HCT116 (cell line): ENCODE measurements at regions not wholly inside any gene's neighbourhood (a gene's known extent, or its start where the extent isn't known, plus 50 kb on each side); places are given as distances from the start of the nearest gene placed in this dataset.

Source experiments
- ATAC-seq: fragments of 200-7000 bp; cut with Tn5 transposase; 2 replicates; pipeline ENCODE4 v1.9.1; 2020; ENCODE audit warnings: mild to moderate bottlenecking, moderate library complexity
- BruUV-seq: library from RNA; stranded (reverse); fragments of 400-500 nt; replicated peaks from 2 replicates; lab custom pipeline; 2021; lab: Mats Ljungman, UMichigan
- CTCF ChIA-PET: fragments of 300-600 bp; sonication (Branson Sonifier 250); formaldehyde crosslinking; loops from one replicate; lab custom pipeline; 2021; ENCODE audit warnings: antibody characterized with exemption; lab: Charles Lee
- POLR2A ChIA-PET: fragments of 300-600, 350-600 bp; sonication (Branson Sonifier 250); formaldehyde crosslinking; loops from one replicate; lab custom pipeline; 2021; ENCODE audit warnings: antibody characterized with exemption; lab: Charles Lee
- RAD21 ChIA-PET, 2 experiments: fragments of 300-600 bp; sonication (Branson Sonifier 250); formaldehyde crosslinking; loops; one replicate each; lab custom pipeline; 2023; ENCODE audit warnings: low total read pairs in 2 of 2; ENCODE audit not compliant: uncharacterized antibody in 2 of 2, unreplicated experiment in 2 of 2, low non-redundant PET in 1 of 2; lab: Charles Lee
- DNase-seq: peaks from one replicate; pipeline ENCODE4 v3.0.0-alpha.2; 2010; ENCODE audit warnings: low read depth, low spot score
- H2AFZ ChIP-seq: fragments of 200-600 bp; shearing (Covaris generic), sonication (generic); 2 replicates; pipeline ENCODE4 v1.6.1; 2017; ENCODE audit warnings: low read depth, mixed run types, mixed read lengths, antibody characterized with exemption, low read length; ENCODE audit not compliant: poor library complexity, severe bottlenecking
- H3K27ac ChIP-seq: 2 replicates; pipeline ENCODE4 v1.5.1; 2012; ENCODE audit warnings: low read depth, low read length
- H3K27me3 ChIP-seq: fragments of 200-600 bp; sonication (generic); 2 replicates; pipeline ENCODE4 v1.6.1; 2016; ENCODE audit warnings: mixed run types, low read length, mixed read lengths; ENCODE audit not compliant: insufficient read depth
- H3K36me3 ChIP-seq, 2 experiments: fragments of 200-500 bp in 1 of 2; fragments of 200-600 bp in 1 of 2; sonication (Bioruptor generic) in 1 of 2; sonication (generic) in 1 of 2; 2 replicates each; pipeline versions ENCODE4 v1.5.1 to v1.6.1; 2014 to 2016; ENCODE audit warnings: low read length in 2 of 2, inconsistent platforms in 1 of 2, mixed read lengths in 1 of 2, mixed run types in 1 of 2; ENCODE audit not compliant: insufficient read depth in 2 of 2, control insufficient read depth in 1 of 2
- H3K4me1 ChIP-seq, 2 experiments: fragments of 200-600 bp in 1 of 2; sonication (generic) in 1 of 2; 2 replicates each; pipeline versions ENCODE4 v1.5.1 to v1.6.1; 2012 to 2017; ENCODE audit warnings: low read length in 2 of 2, inconsistent platforms in 1 of 2, mild to moderate bottlenecking in 1 of 2, mixed read lengths in 1 of 2, mixed run types in 1 of 2, moderate library complexity in 1 of 2; ENCODE audit not compliant: insufficient read depth in 2 of 2, control insufficient read depth in 1 of 2
- H3K4me2 ChIP-seq: fragments of 200-600 bp; sonication (generic); 2 replicates; pipeline ENCODE4 v1.6.1; 2017; ENCODE audit warnings: mixed run types, low read length, mixed read lengths
- H3K4me3 ChIP-seq, 2 experiments: fragments of 200-600 bp in 1 of 2; sonication (generic) in 1 of 2; replicated peaks in 1 of 2; 2 replicates each; pipeline ENCODE4 v1.5.1; 2011 to 2016; ENCODE audit warnings: low read length in 2 of 2, control low read depth in 1 of 2, low read depth in 1 of 2, mild to moderate bottlenecking in 1 of 2, mixed read lengths in 1 of 2, mixed run types in 1 of 2
- H3K79me2 ChIP-seq: fragments of 200-600 bp; sonication (generic); 2 replicates; pipeline ENCODE4 v1.6.1; 2017; ENCODE audit warnings: mild to moderate bottlenecking, mixed run types, low read length, moderate library complexity, mixed read lengths; ENCODE audit not compliant: insufficient read depth
- H3K9ac ChIP-seq: fragments of 200-600 bp; sonication (generic); 2 replicates; pipeline ENCODE4 v1.6.1; 2016; ENCODE audit warnings: low read length, mixed read lengths
- H3K9me2 ChIP-seq: fragments of 200-600 bp; sonication (generic), shearing (Covaris generic); 2 replicates; pipeline ENCODE4 v1.6.1; 2017; ENCODE audit warnings: mixed run types, mild to moderate bottlenecking, moderate library complexity; ENCODE audit not compliant: insufficient read depth
- H3K9me3 ChIP-seq, 2 experiments: fragments of 200-500 bp in 1 of 2; fragments of 200-600 bp in 1 of 2; sonication (Bioruptor generic) in 1 of 2; sonication (generic) in 1 of 2; 2 replicates each; pipeline ENCODE4 v1.6.1; 2014 to 2017; ENCODE audit warnings: low read length in 2 of 2, mixed read lengths in 2 of 2, inconsistent platforms in 1 of 2, low read depth in 1 of 2, mild to moderate bottlenecking in 1 of 2, mixed run types in 1 of 2, moderate library complexity in 1 of 2; ENCODE audit not compliant: control insufficient read depth in 1 of 2, insufficient read depth in 1 of 2
- H4K20me1 ChIP-seq: fragments of 200-600 bp; sonication (generic), shearing (Covaris generic); 2 replicates; pipeline ENCODE4 v1.6.1; 2017; ENCODE audit warnings: mixed run types, mild to moderate bottlenecking, moderate library complexity; ENCODE audit not compliant: insufficient read depth
- ATF3 ChIP-seq: IDR thresholded peaks from 2 replicates; pipeline ENCODE4 v1.6.1; 2012
- CEBPB ChIP-seq: IDR thresholded peaks from 2 replicates; pipeline ENCODE4 v1.6.1; 2012; ENCODE audit warnings: low read depth
- CTCF ChIP-seq, 3 experiments: fragments of 200-600 bp in 1 of 3; sonication (generic) in 1 of 3; IDR thresholded peaks in 2 of 3; conservative IDR thresholded peaks in 1 of 3; 2 replicates each; pipeline ENCODE4 v1.5.1; 2012 to 2017; ENCODE audit warnings: low read depth in 2 of 3, low read length in 2 of 3, antibody characterized with exemption in 1 of 3, borderline replicate concordance in 1 of 3, control low read depth in 1 of 3, mild to moderate bottlenecking in 1 of 3, mixed read lengths in 1 of 3, mixed run types in 1 of 3, moderate library complexity in 1 of 3; ENCODE audit not compliant: insufficient read depth in 1 of 3
- ELF1 ChIP-seq: IDR thresholded peaks from 2 replicates; pipeline ENCODE4 v1.6.1; 2012; ENCODE audit warnings: low read depth, borderline replicate concordance
- EZH2 ChIP-seq: fragments of 200-600 bp; sonication (generic); IDR thresholded peaks from 2 replicates; pipeline ENCODE4 v1.6.1; 2017; ENCODE audit warnings: antibody characterized with exemption, mixed run types
- EZH2phosphoT487 ChIP-seq: fragments of 200-600 bp; IDR thresholded peaks from 2 replicates; pipeline ENCODE4 v1.6.1; 2018; ENCODE audit warnings: antibody characterized with exemption, borderline replicate concordance
- FOSL1 ChIP-seq: IDR thresholded peaks from 2 replicates; pipeline ENCODE4 v1.6.1; 2012; ENCODE audit warnings: low read depth
- MAX ChIP-seq: IDR thresholded peaks from 2 replicates; pipeline ENCODE4 v1.6.1; 2012
- POLR2A ChIP-seq: IDR thresholded peaks from 2 replicates; pipeline ENCODE4 v1.7.0; 2011; ENCODE audit warnings: borderline replicate concordance; ENCODE audit not compliant: insufficient read depth, insufficient read length; ENCODE audit errors: extremely low read depth
- POLR2AphosphoS5 ChIP-seq: IDR thresholded peaks from 2 replicates; pipeline ENCODE4 v1.6.1; 2011; ENCODE audit warnings: mild to moderate bottlenecking, low read depth, low read length, moderate library complexity
- RAD21 ChIP-seq: IDR thresholded peaks from 2 replicates; pipeline ENCODE4 v1.6.1; 2012; ENCODE audit warnings: low read depth, mild to moderate bottlenecking
- REST ChIP-seq: IDR thresholded peaks from 2 replicates; pipeline ENCODE4 v1.6.1; 2012; ENCODE audit warnings: low read depth
- SIN3A ChIP-seq: IDR thresholded peaks from 2 replicates; pipeline ENCODE4 v1.6.1; 2012; ENCODE audit warnings: low read depth
- SRF ChIP-seq: IDR thresholded peaks from 2 replicates; pipeline ENCODE4 v1.6.1; 2012; ENCODE audit warnings: low read depth
- TCF7L2 ChIP-seq: IDR thresholded peaks from 2 replicates; pipeline ENCODE4 v1.7.0; 2011; ENCODE audit warnings: borderline replicate concordance, inconsistent platforms; ENCODE audit not compliant: insufficient read depth, insufficient read length; ENCODE audit errors: extremely low read depth
- ZFX ChIP-seq: fragments of 450-650 bp; IDR thresholded peaks from 2 replicates; pipeline ENCODE4 v1.6.1; 2017
- intact Hi-C: fragments of 100-400 bp; cut with micrococcal nuclease; formaldehyde crosslinking; loops from 2 replicates; pipeline ENCODE4 v1.10.0; 2022

- ATAC-seq (no peak), DNase-seq (no peak)
- Histone ChIP-seq H3K36me3 (no peaks in the 10 kb centered on the region), H4K20me1 (no peaks in the 10 kb centered on the region), H3K4me1 (no peaks in the 10 kb centered on the region), H2AFZ (no peak overlapping the region), H3K27ac (no peak overlapping the region), H3K9me3 (peaks cover 4 to 19% of the 10 kb centered on the region in 2 experiments; a peak in 2 of 4 replicates), H3K9ac (no peak overlapping the region), H3K4me2 (no peak overlapping the region), H3K9me2 (no peaks in the 10 kb centered on the region), H3K27me3 (no peaks in the 10 kb centered on the region)
- intact Hi-C loops = no loop called here
- ChIA-PET RAD21 (no interaction called here), POLR2A (no interaction called here), CTCF (no interaction called here)
- TF ChIP-seq EZH2phosphoT487 (no peak), SIN3A (no peak), CTCF (IDR thresholded peaks at IDR 0.05 in 2 of 3, conservative IDR thresholded peaks at IDR 0.05 in 1 of 3; ENCODE audit: borderline replicate concordance in 1 of 3, insufficient read depth in 1 of 3, low read depth in 2 of 3, low read length in 2 of 3) (no peak), POLR2AphosphoS5 (no peak), TCF7L2 (no peak), FOSL1 (no peak), ATF3 (no peak), ELF1 (no peak), MAX (no peak), SRF (no peak), POLR2A (no peak), REST (no peak), RAD21 (no peak), CEBPB (no peak), ZFX (no peak), EZH2 (no peak)
- TF ChIP-seq, all 23 proteins: peak for 0
- BruUV-seq = no TSS peak
- Histone ChIP-seq H3K4me3 (no peak overlapping the region), H3K79me2 (no peaks in the 10 kb centered on the region)
Observed at GRCh38 chr16:62450291-62450690, 414.1 kb upstream of the CDH8 start.
